Thyroid gland (tissue), 4 donors: ENCODE measurements at regions not wholly inside any gene's neighbourhood (a gene's known extent, or its start where the extent isn't known, plus 50 kb on each side); places are given as distances from the start of the nearest gene placed in this dataset.

Experiments
- DNase-seq, 2 donors: peaks; one replicate each; pipeline ENCODE4 v3.0.0-alpha.2; 2019
- H3K27ac ChIP-seq, 3 donors: fragments of 200-600 bp; sonication (generic); 1 replicate in 2 of 3; 2 replicates in 1 of 3; pipeline ENCODE4 v1.5.1; 2016 to 2019; ENCODE audit warnings: mild to moderate bottlenecking in 1 of 3, moderate library complexity in 1 of 3
- H3K27me3 ChIP-seq: fragments of 200-600 bp; sonication (generic); one replicate; pipeline ENCODE4 v1.5.1; 2019
- H3K36me3 ChIP-seq, 2 donors: fragments of 200-600 bp; sonication (generic); one replicate each; pipeline ENCODE4 v1.5.1; 2016 to 2019
- H3K4me1 ChIP-seq, 2 donors: fragments of 200-600 bp; sonication (generic); one replicate each; pipeline ENCODE4 v1.5.1; 2017 to 2019
- H3K4me3 ChIP-seq, 3 donors: fragments of 200-600 bp; sonication (generic); replicated peaks in 1 of 3; 1 replicate in 2 of 3; 2 replicates in 1 of 3; pipeline ENCODE4 v1.5.1; 2016; ENCODE audit warnings: mild to moderate bottlenecking in 1 of 3
- H3K9me3 ChIP-seq: fragments of 200-600 bp; sonication (generic); one replicate; pipeline ENCODE4 v1.5.1; 2017
- CTCF ChIP-seq, 6 experiments: fragments of 200-600 bp in 3 of 6; fragments of 450-650 bp in 3 of 6; sonication (generic) in 3 of 6; IDR thresholded peaks; one replicate each; pipeline ENCODE4 v1.5.1; 2016 to 2019; ENCODE audit warnings: antibody characterized with exemption in 6 of 6, mild to moderate bottlenecking in 2 of 6, inconsistent platforms in 1 of 6, moderate library complexity in 1 of 6
- POLR2A ChIP-seq, 2 donors: fragments of 450-650 bp; IDR thresholded peaks; one replicate each; pipeline ENCODE4 v1.6.1; 2017; ENCODE audit warnings: antibody characterized with exemption in 2 of 2, mild to moderate bottlenecking in 2 of 2, moderate library complexity in 1 of 2
- WGBS, 2 donors: methylation state at CpG; one replicate each; pipeline ENCODE4 v1.1.5; 2017; 5-methylcytosine and 5-hydroxymethylcytosine counted together
- intact Hi-C: fragments of 100-400 bp; cut with DNase I; formaldehyde crosslinking; loops from one replicate; pipeline ENCODE4 v1.15.1; 2023

GRCh38 chr13:72293206-72293605, 426.2 kb upstream of the DACH1 start:
- no peaks in the 10 kb centered on the region for H3K9me3 ChIP-seq
- TF ChIP-seq POLR2A (IDR thresholded peaks at IDR 0.05): no peak
- no peak for TF ChIP-seq CTCF (IDR thresholded peaks at IDR 0.05)
- intact Hi-C loops: no loop called here
- DNase-seq: no peak
- H3K36me3 ChIP-seq: no peaks in the 10 kb centered on the region
- H3K27me3 ChIP-seq: no peaks in the 10 kb centered on the region
- 79 to 83% methylated on average over 1 of the region's 1 CpG for WGBS, 2 donors
- no peak overlapping the region for H3K27ac ChIP-seq
- H3K4me3 ChIP-seq: no peak overlapping the region
- H3K4me1 ChIP-seq: no peaks in the 10 kb centered on the region

DNA sequence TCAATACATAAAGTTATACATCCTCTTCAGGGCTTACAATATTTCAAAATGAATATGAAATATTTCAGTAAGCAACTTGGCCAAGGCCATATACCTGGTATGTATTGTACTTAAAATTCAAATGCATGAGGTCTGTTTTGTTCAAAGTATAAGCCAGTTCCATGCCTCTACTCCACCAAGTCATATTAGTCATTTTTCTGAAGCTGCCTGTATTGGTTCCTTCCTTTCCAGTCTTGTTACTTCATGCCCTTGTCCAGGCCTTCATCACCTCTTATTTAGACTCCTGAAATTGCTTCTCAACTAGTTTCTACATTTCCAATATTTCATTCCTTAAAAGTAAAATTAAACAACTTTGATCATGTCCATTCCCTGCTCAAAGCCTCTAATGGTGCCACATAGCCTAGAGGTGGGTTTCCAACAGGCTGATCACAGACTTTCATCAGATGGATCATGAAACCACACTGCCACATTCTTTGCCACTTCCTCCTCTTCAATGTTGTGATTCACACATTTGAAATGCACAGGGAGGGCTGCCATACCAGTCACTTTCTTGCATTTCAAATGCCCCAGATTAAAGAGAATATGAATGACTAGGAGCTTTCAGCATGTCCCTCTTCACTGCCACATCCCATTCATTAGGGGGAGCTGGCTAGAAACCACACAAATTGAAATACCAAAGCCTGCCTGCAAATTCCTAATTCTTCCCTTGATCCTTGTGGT, 424.1 kb upstream of the DACH1 start:
- intact Hi-C loops: no loop called here

DNA sequence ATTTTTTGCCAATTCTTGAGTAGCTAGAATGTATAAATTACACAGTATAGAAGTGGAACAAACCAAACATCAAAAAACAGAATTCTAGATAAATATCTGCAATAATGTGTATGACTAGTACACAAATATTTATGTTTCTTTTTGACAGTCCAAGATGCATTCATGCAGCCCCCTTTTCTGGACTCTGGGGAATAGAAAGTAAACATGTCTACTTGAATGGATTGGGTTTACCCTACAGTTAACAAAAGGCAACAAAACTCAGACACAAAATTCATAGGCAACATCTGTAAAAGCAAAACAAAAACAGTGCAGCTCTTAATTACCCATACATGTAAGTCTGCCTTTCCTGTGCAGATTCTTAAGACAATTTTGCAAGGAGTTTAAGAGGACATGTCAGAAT, 419.4 kb upstream of the DACH1 start:
- H3K27me3 ChIP-seq: no peaks in the 10 kb centered on the region
- no peak for DNase-seq
- H3K9me3 ChIP-seq: no peaks in the 10 kb centered on the region
- intact Hi-C loops: no loop called here
- H3K27ac ChIP-seq: no peak overlapping the region
- H3K36me3 ChIP-seq: no peaks in the 10 kb centered on the region
- no peak overlapping the region for H3K4me3 ChIP-seq
- no peaks in the 10 kb centered on the region for H3K4me1 ChIP-seq
- TF ChIP-seq CTCF (IDR thresholded peaks at IDR 0.05) (no peak), POLR2A (IDR thresholded peaks at IDR 0.05) (no peak)

More for the DNA sequence above, 424.1 kb upstream of the DACH1 start:
- TF ChIP-seq CTCF (IDR thresholded peaks at IDR 0.05) (no peak), POLR2A (IDR thresholded peaks at IDR 0.05) (no peak)
- DNase-seq: no peak
- no peaks in the 10 kb centered on the region for H3K36me3 ChIP-seq
- no peaks in the 10 kb centered on the region for H3K4me1 ChIP-seq
- no peak overlapping the region for H3K4me3 ChIP-seq
- H3K27ac ChIP-seq: no peak overlapping the region
- no peaks in the 10 kb centered on the region for H3K9me3 ChIP-seq
- no peaks in the 10 kb centered on the region for H3K27me3 ChIP-seq

- H3K36me3 ChIP-seq: no peaks in the 10 kb centered on the region
- intact Hi-C loops: no loop called here
- WGBS, 2 donors: 85 to 88% methylated on average over 2 of the region's 2 CpGs
- H3K4me1 ChIP-seq: no peaks in the 10 kb centered on the region
- no peaks in the 10 kb centered on the region for H3K27me3 ChIP-seq
- no peak overlapping the region for H3K27ac ChIP-seq
- no peak for DNase-seq
- H3K4me3 ChIP-seq: no peak overlapping the region
- TF ChIP-seq CTCF (IDR thresholded peaks at IDR 0.05): no peak
- TF ChIP-seq POLR2A (IDR thresholded peaks at IDR 0.05): no peak
- no peaks in the 10 kb centered on the region for H3K9me3 ChIP-seq
Measured at GRCh38 chr13:72284791-72285190, 417.8 kb upstream of the DACH1 start.

GRCh38 chr13:72261732-72262131, 394.7 kb upstream of the DACH1 start:
- intact Hi-C loops: no loop called here
- H3K27me3 ChIP-seq: no peaks in the 10 kb centered on the region
- WGBS, 2 donors: 91 to 98% methylated on average over 1 of the region's 1 CpG

More at GRCh38 chr13:72261732-72262131, 394.7 kb upstream of the DACH1 start:
- Histone ChIP-seq H3K9me3 (no peaks in the 10 kb centered on the region), H3K27ac (no peak overlapping the region), H3K36me3 (no peaks in the 10 kb centered on the region), H3K4me3 (no peak overlapping the region), H3K4me1 (no peaks in the 10 kb centered on the region)
- TF ChIP-seq CTCF (IDR thresholded peaks at IDR 0.05): no peak
- TF ChIP-seq POLR2A (IDR thresholded peaks at IDR 0.05): no peak
- DNase-seq: no peak
